SU-DHL-6 (cell line): ENCODE measurements at regions not wholly inside any gene's neighbourhood (a gene's known extent, or its start where the extent isn't known, plus 50 kb on each side); places are given as distances from the start of the nearest gene placed in this dataset.

Experiments
- H2AFZ ChIP-seq: fragments of 200-600 bp; sonication (generic); 2 replicates; pipeline ENCODE4 v1.6.1; 2014; ENCODE audit warnings: low read depth, mild to moderate bottlenecking, moderate library complexity, mixed read lengths, antibody characterized with exemption, low read length; ENCODE audit not compliant: severe bottlenecking
- H3F3A ChIP-seq: fragments of 200-600 bp; shearing (Covaris generic); 2 replicates; pipeline ENCODE4 v1.6.0; 2016; ENCODE audit warnings: antibody characterized with exemption, mild to moderate bottlenecking; ENCODE audit not compliant: insufficient read depth
- H3K27ac ChIP-seq: fragments of 200-600 bp; sonication (generic); 2 replicates; pipeline ENCODE4 v1.5.1; 2016; ENCODE audit warnings: low read depth, mild to moderate bottlenecking, low read length, moderate library complexity, mixed read lengths
- H3K27me3 ChIP-seq: fragments of 200-600 bp; sonication (generic), shearing (Covaris generic); 2 replicates; pipeline ENCODE4 v1.6.0; 2014; ENCODE audit warnings: mild to moderate bottlenecking, low read length
- H3K36me3 ChIP-seq: fragments of 200-600 bp; sonication (generic); 2 replicates; pipeline ENCODE4 v1.6.1; 2014; ENCODE audit warnings: mild to moderate bottlenecking, low read length, mixed read lengths
- H3K4me2 ChIP-seq: fragments of 300-600, 200-600 bp; shearing (Covaris generic), sonication (generic); 2 replicates; pipeline ENCODE4 v1.6.0; 2014; ENCODE audit warnings: low read length, low read depth, mild to moderate bottlenecking; ENCODE audit not compliant: poor library complexity, severe bottlenecking
- H3K4me3 ChIP-seq: fragments of 200-600 bp; sonication (generic); 2 replicates; pipeline ENCODE4 v1.5.1; 2014; ENCODE audit warnings: antibody characterized with exemption, low read length, mild to moderate bottlenecking, mixed read lengths; ENCODE audit not compliant: insufficient read depth, poor library complexity, severe bottlenecking
- H3K79me2 ChIP-seq: fragments of 200-600 bp; sonication (generic); 2 replicates; pipeline ENCODE4 v1.6.1; 2014; ENCODE audit warnings: mild to moderate bottlenecking, low read length, moderate library complexity; ENCODE audit not compliant: insufficient read depth
- H3K9ac ChIP-seq: fragments of 200-600 bp; sonication (generic); 2 replicates; pipeline ENCODE4 v1.7.0; 2014; ENCODE audit warnings: mild to moderate bottlenecking, low read length
- H3K9me2 ChIP-seq: fragments of 200-600 bp; sonication (generic); replicated peaks from 2 replicates; pipeline ENCODE4 v1.6.1; 2014; ENCODE audit warnings: low read length; ENCODE audit not compliant: insufficient read depth
- H3K9me3 ChIP-seq: fragments of 200-600 bp; sonication (generic); 2 replicates; pipeline ENCODE4 v1.6.1; 2014; ENCODE audit warnings: low read length, mixed read lengths; ENCODE audit not compliant: insufficient read depth
- H4K20me1 ChIP-seq: fragments of 200-600 bp; sonication (generic); 2 replicates; pipeline ENCODE4 v1.6.1; 2014; ENCODE audit warnings: low read depth, mild to moderate bottlenecking, antibody characterized with exemption, low read length, moderate library complexity, mixed read lengths
- CTCF ChIP-seq: fragments of 200-600 bp; sonication (generic); IDR thresholded peaks from one replicate; pipeline ENCODE4 v1.5.1; 2017; ENCODE audit warnings: antibody characterized with exemption, mild to moderate bottlenecking, low read length, moderate library complexity; ENCODE audit not compliant: insufficient read depth, poor library complexity, severe bottlenecking
- EZH2phosphoT487 ChIP-seq: fragments of 200-600 bp; sonication (generic), shearing (Covaris generic); conservative IDR thresholded peaks from 2 replicates; pipeline ENCODE4 v1.6.1; 2018; ENCODE audit warnings: mild to moderate bottlenecking, antibody characterized with exemption, low read length, moderate library complexity, mixed read lengths

- Histone ChIP-seq H3F3A (no peaks in the 10 kb centered on the region), H3K79me2 (no peaks in the 10 kb centered on the region), H3K9me3 (no peaks in the 10 kb centered on the region), H3K36me3 (no peaks in the 10 kb centered on the region), H3K4me3 (no peak overlapping the region), H3K9me2 (no peaks in the 10 kb centered on the region), H3K9ac (no peak overlapping the region), H3K27me3 (no peaks in the 10 kb centered on the region), H3K4me2 (no peak overlapping the region), H2AFZ (no peak overlapping the region), H3K27ac (no peak overlapping the region), H4K20me1 (no peaks in the 10 kb centered on the region)
- TF ChIP-seq EZH2phosphoT487 (no peak), CTCF (no peak)
Observed at GRCh38 chr6:82612475-82613039, 248.9 kb downstream of the TPBG start.

- Histone ChIP-seq H3K27me3 (no peaks in the 10 kb centered on the region), H3K4me2 (no peak overlapping the region), H2AFZ (no peak overlapping the region), H3K36me3 (no peaks in the 10 kb centered on the region), H3K9me2 (no peaks in the 10 kb centered on the region), H3K27ac (no peak overlapping the region), H3K79me2 (no peaks in the 10 kb centered on the region), H4K20me1 (no peaks in the 10 kb centered on the region), H3K9me3 (no peaks in the 10 kb centered on the region), H3K9ac (no peak overlapping the region), H3K4me3 (no peak overlapping the region), H3F3A (no peaks in the 10 kb centered on the region)
- TF ChIP-seq EZH2phosphoT487 (no peak), CTCF (no peak)
Observed at GRCh38 chr6:82614518-82614917, 250.9 kb downstream of the TPBG start.

- Histone ChIP-seq H3K9me3 (no peaks in the 10 kb centered on the region), H2AFZ (no peak overlapping the region), H3K4me3 (no peak overlapping the region), H3K79me2 (no peaks in the 10 kb centered on the region), H4K20me1 (no peaks in the 10 kb centered on the region), H3K9ac (no peak overlapping the region), H3K27me3 (no peaks in the 10 kb centered on the region), H3F3A (no peaks in the 10 kb centered on the region), H3K9me2 (no peaks in the 10 kb centered on the region), H3K27ac (no peak overlapping the region), H3K4me2 (no peak overlapping the region), H3K36me3 (no peaks in the 10 kb centered on the region)
- TF ChIP-seq EZH2phosphoT487 (no peak), CTCF (no peak)
Observed at GRCh38 chr6:82616386-82617028, 252.9 kb downstream of the TPBG start.
